ENCODE measurements at regions not wholly inside any gene's neighbourhood (a gene's known extent, or its start where the extent isn't known, plus 50 kb on each side); places are given as distances from the start of the nearest gene placed in this dataset.

GRCh38 chr7:106170651-106171050 is 58.5 kb upstream of the SYPL1 start:
- H2AK5ac ChIP-seq (ENCODE audit: insufficient read length, low read length) = no peak overlapping the region
- no peaks in the 10 kb centered on the region for H3K9me3 ChIP-seq (ENCODE audit: control insufficient read depth, low read depth, low read length)
- no peak overlapping the region for H3K27ac ChIP-seq (ENCODE audit: insufficient read length, low read depth, low read length)
- H3K14ac ChIP-seq (ENCODE audit: insufficient read depth, low read length) = no peak overlapping the region
- Mint-ChIP-seq H3K27ac (no peak overlapping the region), H3K4me3 (no peak overlapping the region), H3K36me3 (ENCODE audit: insufficient read depth in 1 of 3, low read depth in 3 of 3) (no peaks in the 10 kb centered on the region), H3K27me3 (ENCODE audit: low read depth) (no peaks in the 10 kb centered on the region; the same call in 1 of the 2 replicates), H3K9me3 (no peaks in the 10 kb centered on the region; a peak in 2 of 5 replicates), H3K4me1 (peaks cover 6 to 18% of the 10 kb centered on the region in 2 experiments)
- H3T11ph ChIP-seq (ENCODE audit: low read length) = no peak overlapping the region
- H2BK5ac ChIP-seq (ENCODE audit: insufficient read length, low read length) = no peak overlapping the region
- no peak overlapping the region for H3K9ac ChIP-seq (ENCODE audit: extremely low read depth, insufficient read length, low read length)
- no CpG with 5 or more reads among the region's 5 CpGs for WGBS (ENCODE audit: extremely low coverage, insufficient read length, low lambda C conversion rate)
- no peak overlapping the region for H4K8ac ChIP-seq (replicated peaks; ENCODE audit: insufficient read length, low read depth, low read length)
- no peak overlapping the region for H4K91ac ChIP-seq (ENCODE audit: insufficient read length, low read depth, low read length)
- H2BK12ac ChIP-seq (ENCODE audit: insufficient read length, low read depth, low read length) = no peak overlapping the region
- no peak overlapping the region for H4K5ac ChIP-seq (ENCODE audit: insufficient read length, low read depth, low read length)
- H3K4me1 ChIP-seq (ENCODE audit: insufficient read depth, low read length) = no peaks in the 10 kb centered on the region
- no peaks in the 10 kb centered on the region for H4K20me1 ChIP-seq (ENCODE audit: control insufficient read depth, insufficient read depth, insufficient read length)
- no peak overlapping the region for H2BK120ac ChIP-seq (ENCODE audit: low read depth, low read length, poor library complexity, severe bottlenecking)
- H3K23me2 ChIP-seq (ENCODE audit: insufficient read length, low read depth, low read length, poor library complexity, severe bottlenecking) = no peaks in the 10 kb centered on the region
- no peak overlapping the region for H3K56ac ChIP-seq (ENCODE audit: insufficient read length, low read depth, low read length)
- TF ChIP-seq, protein P1, sequence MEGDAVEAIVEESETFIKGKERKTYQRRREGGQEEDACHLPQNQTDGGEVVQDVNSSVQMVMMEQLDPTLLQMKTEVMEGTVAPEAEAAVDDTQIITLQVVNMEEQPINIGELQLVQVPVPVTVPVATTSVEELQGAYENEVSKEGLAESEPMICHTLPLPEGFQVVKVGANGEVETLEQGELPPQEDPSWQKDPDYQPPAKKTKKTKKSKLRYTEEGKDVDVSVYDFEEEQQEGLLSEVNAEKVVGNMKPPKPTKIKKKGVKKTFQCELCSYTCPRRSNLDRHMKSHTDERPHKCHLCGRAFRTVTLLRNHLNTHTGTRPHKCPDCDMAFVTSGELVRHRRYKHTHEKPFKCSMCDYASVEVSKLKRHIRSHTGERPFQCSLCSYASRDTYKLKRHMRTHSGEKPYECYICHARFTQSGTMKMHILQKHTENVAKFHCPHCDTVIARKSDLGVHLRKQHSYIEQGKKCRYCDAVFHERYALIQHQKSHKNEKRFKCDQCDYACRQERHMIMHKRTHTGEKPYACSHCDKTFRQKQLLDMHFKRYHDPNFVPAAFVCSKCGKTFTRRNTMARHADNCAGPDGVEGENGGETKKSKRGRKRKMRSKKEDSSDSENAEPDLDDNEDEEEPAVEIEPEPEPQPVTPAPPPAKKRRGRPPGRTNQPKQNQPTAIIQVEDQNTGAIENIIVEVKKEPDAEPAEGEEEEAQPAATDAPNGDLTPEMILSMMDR (conservative IDR thresholded peaks at IDR 0.05) = no peak
- H3K18ac ChIP-seq (ENCODE audit: insufficient read length, low read depth, low read length) = no peak overlapping the region
- no peaks in the 10 kb centered on the region for H3K79me1 ChIP-seq (ENCODE audit: insufficient read depth, low read depth, low read length, poor library complexity, severe bottlenecking)
- H3K27me3 ChIP-seq (ENCODE audit: insufficient read depth, low read length) = no peaks in the 10 kb centered on the region
- no peak overlapping the region for H3K23ac ChIP-seq (ENCODE audit: insufficient read length, low read depth, low read length)
- H2BK15ac ChIP-seq (ENCODE audit: low read depth, low read length) = no peak overlapping the region
- H2AFZ ChIP-seq (ENCODE audit: low read length) = no peak overlapping the region
- DNase-seq = no peak
- H3K4me2 ChIP-seq (ENCODE audit: insufficient read depth, insufficient read length, low read length) = no peak overlapping the region
- H3K79me2 ChIP-seq (ENCODE audit: insufficient read depth, low read length) = no peaks in the 10 kb centered on the region
- no peak overlapping the region for H3K4ac ChIP-seq (ENCODE audit: low read depth, low read length)
- no peak overlapping the region for H2BK20ac ChIP-seq (ENCODE audit: low read depth, low read length, poor library complexity, severe bottlenecking)
